HL-60 (cell line): ENCODE measurements at regions not wholly inside any gene's neighbourhood (a gene's known extent, or its start where the extent isn't known, plus 50 kb on each side); places are given as distances from the start of the nearest gene placed in this dataset.

Experiments
- DNase-seq, 2 experiments: peaks; one replicate each; pipeline ENCODE4 v3.0.0-alpha.2; 2010 to 2020; ENCODE audit warnings: low read depth in 1 of 2, low spot score in 1 of 2
- H3K27ac ChIP-seq: fragments of 250-450 bp; sonication (Bioruptor Pico); replicated peaks from 2 replicates; pipeline ENCODE4 v1.5.1; 2020; ENCODE audit warnings: mild to moderate bottlenecking, moderate library complexity
- H3K27me3 ChIP-seq: fragments of 250-450 bp; sonication (Bioruptor Pico); 2 replicates; pipeline ENCODE4 v1.5.1; 2021; ENCODE audit warnings: mild to moderate bottlenecking, moderate library complexity; ENCODE audit not compliant: insufficient read depth, poor library complexity, severe bottlenecking
- H3K4me3 ChIP-seq: replicated peaks from 2 replicates; pipeline ENCODE4 v1.5.1; 2011; ENCODE audit warnings: mild to moderate bottlenecking, control low read depth, low read length; ENCODE audit not compliant: insufficient read depth
- CTCF ChIP-seq: IDR thresholded peaks from one replicate; pipeline ENCODE4 v1.5.1; 2011; ENCODE audit warnings: low read length, control low read depth, inconsistent platforms; ENCODE audit not compliant: insufficient read depth
- GABPA ChIP-seq: IDR thresholded peaks from 2 replicates; pipeline ENCODE4 v1.6.1; 2012; ENCODE audit warnings: low read depth
- POLR2AphosphoS5 ChIP-seq: IDR thresholded peaks from 2 replicates; pipeline ENCODE4 v1.6.1; 2012; ENCODE audit warnings: low read depth
- REST ChIP-seq: IDR thresholded peaks from 2 replicates; pipeline ENCODE4 v1.6.1; 2012; ENCODE audit warnings: low read depth; ENCODE audit not compliant: insufficient replicate concordance
- SPI1 ChIP-seq: IDR thresholded peaks from 2 replicates; pipeline ENCODE4 v1.6.1; 2012; ENCODE audit warnings: low read depth, mild to moderate bottlenecking, borderline replicate concordance

GRCh38 chr12:118689793-118690192 is 291.5 kb upstream of the SRRM4 start:
- no peak overlapping the region for H3K4me3 ChIP-seq
- no peak overlapping the region for H3K27ac ChIP-seq
- H3K27me3 ChIP-seq: no peaks in the 10 kb centered on the region
- no peak for DNase-seq
- TF ChIP-seq SPI1: no peak

GRCh38 chr12:118690506-118690905 is 290.8 kb upstream of the SRRM4 start:
- no peak overlapping the region for H3K27ac ChIP-seq
- TF ChIP-seq CTCF (no peak), GABPA (no peak), SPI1 (no peak), POLR2AphosphoS5 (no peak), REST (no peak)
- no peak for DNase-seq
- H3K27me3 ChIP-seq: no peaks in the 10 kb centered on the region
- H3K4me3 ChIP-seq: no peak overlapping the region

- TF ChIP-seq REST: no peak
- no peak for TF ChIP-seq GABPA
- TF ChIP-seq CTCF: no peak
- TF ChIP-seq POLR2AphosphoS5: no peak
- no peak for TF ChIP-seq SPI1
- Histone ChIP-seq H3K27me3 (no peaks in the 10 kb centered on the region), H3K27ac (no peak overlapping the region), H3K4me3 (no peak overlapping the region)
- DNase-seq: no peak
These were observed 287.1 kb upstream of the SRRM4 start for GRCh38 chr12:118694128-118694775.

GRCh38 chr12:118704527-118705241 is 276.7 kb upstream of the SRRM4 start:
- H3K27ac ChIP-seq: no peak overlapping the region
- no peak overlapping the region for H3K4me3 ChIP-seq
- no peaks in the 10 kb centered on the region for H3K27me3 ChIP-seq
- no peak for TF ChIP-seq REST
- no peak for TF ChIP-seq SPI1
- TF ChIP-seq CTCF: no peak
- TF ChIP-seq POLR2AphosphoS5: no peak
- DNase-seq: no peak
